Activated CD4-positive, CD25-positive, alpha-beta regulatory T cell treated with anti-CD3 and anti-CD28 coated beads, Interleukin-2, amount 50 U/mL, for 72 hours (primary cell): ENCODE measurements at regions not wholly inside any gene's neighbourhood (a gene's known extent, or its start where the extent isn't known, plus 50 kb on each side); places are given as distances from the start of the nearest gene placed in this dataset.

Experiments
- DNase-seq: peaks from one replicate; pipeline ENCODE4 v3.0.0; 2021

GRCh38 chr16:73558219-73558618 lies 510.3 kb upstream of the ZFHX3 start:
- no peak for DNase-seq

- DNase-seq, result no peak
Measured at GRCh38 chr16:73553941-73554660, 506.2 kb upstream of the ZFHX3 start.

- DNase-seq, result no peak
Measured at GRCh38 chr16:73549984-73550631, 502.2 kb upstream of the ZFHX3 start.

GRCh38 chr16:73547552-73548403 lies 499.9 kb upstream of the ZFHX3 start:
- DNase-seq, result no peak

GRCh38 chr16:73546341-73546845 lies 498.5 kb upstream of the ZFHX3 start:
- no peak for DNase-seq

GRCh38 chr16:73545755-73546154 lies 497.8 kb upstream of the ZFHX3 start:
- no peak for DNase-seq

- no peak for DNase-seq
Measured at GRCh38 chr16:73545290-73545689, 497.4 kb upstream of the ZFHX3 start.

GRCh38 chr16:73544826-73545225 lies 496.9 kb upstream of the ZFHX3 start:
- DNase-seq, result no peak

GRCh38 chr16:73543970-73544599 lies 496.2 kb upstream of the ZFHX3 start:
- DNase-seq, result no peak

GRCh38 chr16:73543331-73543969 lies 495.5 kb upstream of the ZFHX3 start:
- no peak for DNase-seq

GRCh38 chr16:73542885-73543284 lies 495.0 kb upstream of the ZFHX3 start:
- DNase-seq, result no peak

- DNase-seq, result no peak
Measured at GRCh38 chr16:73537921-73538320, 490.0 kb upstream of the ZFHX3 start.

GRCh38 chr16:73536931-73537330 lies 489.0 kb upstream of the ZFHX3 start:
- no peak for DNase-seq

- DNase-seq, result no peak
Measured at GRCh38 chr16:73531021-73531420, 483.1 kb upstream of the ZFHX3 start.

GRCh38 chr16:73530529-73530928 lies 482.6 kb upstream of the ZFHX3 start:
- DNase-seq, result no peak

- DNase-seq, result no peak
Measured at GRCh38 chr16:73529303-73530012, 481.5 kb upstream of the ZFHX3 start.

- DNase-seq, result no peak
Measured at GRCh38 chr16:73527187-73527586, 479.3 kb upstream of the ZFHX3 start.

GRCh38 chr16:73526011-73526804 lies 478.3 kb upstream of the ZFHX3 start:
- DNase-seq, result no peak

GRCh38 chr16:73523209-73523608 lies 475.3 kb upstream of the ZFHX3 start:
- no peak for DNase-seq

- no peak for DNase-seq
Measured at GRCh38 chr16:73521499-73521898, 473.6 kb upstream of the ZFHX3 start.

GRCh38 chr16:73515616-73516015 lies 467.7 kb upstream of the ZFHX3 start:
- no peak for DNase-seq
